MV-4-11 (cell line): ENCODE measurements at regions not wholly inside any gene's neighbourhood (a gene's known extent, or its start where the extent isn't known, plus 50 kb on each side); places are given as distances from the start of the nearest gene placed in this dataset.

Experiments
- DNase-seq: peaks from one replicate; lab custom pipeline; 2025; lab: John Stamatoyannopoulos, UW

DNA sequence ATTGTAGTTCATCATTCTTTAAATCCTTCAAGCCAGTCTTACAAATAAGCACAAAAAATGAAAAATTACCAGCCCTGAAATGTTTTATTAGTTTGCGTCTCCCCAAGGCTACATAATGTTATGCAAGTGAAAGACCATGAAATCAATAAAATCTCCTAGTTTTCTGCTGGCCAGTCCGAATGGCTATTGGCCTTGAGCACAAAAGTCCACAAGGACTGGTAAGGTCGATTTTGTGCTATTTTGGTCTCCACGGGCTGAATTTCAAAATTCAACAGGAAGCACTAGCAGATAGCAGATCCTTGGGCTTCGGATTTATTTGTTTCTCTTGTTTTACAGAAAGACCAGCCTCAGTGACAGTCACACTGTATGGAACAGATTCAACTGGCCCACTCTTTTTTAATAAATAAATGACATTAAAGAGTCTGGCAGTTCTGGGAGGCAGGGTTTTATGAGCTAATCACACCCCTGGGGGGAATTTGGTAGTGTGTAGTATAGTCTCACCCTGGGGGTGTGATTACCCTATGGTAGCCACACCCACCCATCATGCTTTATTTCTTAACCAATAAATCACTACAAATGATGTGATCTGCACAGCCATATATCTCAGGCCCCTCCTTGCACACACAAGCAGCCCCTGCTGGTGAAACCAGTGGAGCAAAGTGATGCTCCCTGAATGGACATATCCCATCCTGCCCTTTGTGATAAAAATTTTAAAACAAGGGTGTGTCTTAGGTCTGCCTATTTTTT is 51.1 kb upstream of the TMEM33 start:
- no peak for DNase-seq

DNA sequence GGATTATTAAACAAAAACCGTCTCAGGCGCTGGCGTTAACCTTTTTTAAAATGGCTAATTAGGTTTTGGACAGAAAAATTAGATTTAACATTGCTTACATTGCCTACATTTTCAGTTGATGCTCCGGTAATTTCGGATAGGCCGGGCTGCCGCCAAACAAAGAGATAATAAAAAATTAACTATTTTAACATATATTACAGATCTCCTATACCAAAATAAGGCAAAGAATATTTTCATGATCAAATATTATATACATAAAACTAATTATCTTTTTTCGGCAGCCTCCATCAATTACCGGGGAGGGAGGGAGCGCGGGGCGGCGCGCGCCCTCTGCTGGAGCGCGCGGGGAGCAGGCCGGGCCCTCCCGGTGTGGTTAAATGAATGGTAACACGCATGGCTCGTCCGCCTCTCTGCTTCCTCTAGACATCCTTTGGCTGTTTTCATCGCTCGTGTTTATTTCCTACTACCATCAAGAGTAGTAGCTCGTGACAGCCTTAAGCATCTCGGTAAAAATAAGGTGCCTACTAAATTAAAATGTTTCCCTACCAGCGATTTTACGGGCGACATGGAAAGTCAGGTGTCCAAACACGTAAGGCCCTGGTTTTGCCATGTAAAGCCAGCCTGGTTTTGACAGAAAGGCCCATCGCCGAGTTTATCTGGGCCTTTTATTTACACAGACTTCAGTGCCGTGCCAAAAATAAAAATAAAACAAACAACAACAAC is 52.4 kb upstream of the TMEM33 start:
- DNase-seq, result no peak

DNA sequence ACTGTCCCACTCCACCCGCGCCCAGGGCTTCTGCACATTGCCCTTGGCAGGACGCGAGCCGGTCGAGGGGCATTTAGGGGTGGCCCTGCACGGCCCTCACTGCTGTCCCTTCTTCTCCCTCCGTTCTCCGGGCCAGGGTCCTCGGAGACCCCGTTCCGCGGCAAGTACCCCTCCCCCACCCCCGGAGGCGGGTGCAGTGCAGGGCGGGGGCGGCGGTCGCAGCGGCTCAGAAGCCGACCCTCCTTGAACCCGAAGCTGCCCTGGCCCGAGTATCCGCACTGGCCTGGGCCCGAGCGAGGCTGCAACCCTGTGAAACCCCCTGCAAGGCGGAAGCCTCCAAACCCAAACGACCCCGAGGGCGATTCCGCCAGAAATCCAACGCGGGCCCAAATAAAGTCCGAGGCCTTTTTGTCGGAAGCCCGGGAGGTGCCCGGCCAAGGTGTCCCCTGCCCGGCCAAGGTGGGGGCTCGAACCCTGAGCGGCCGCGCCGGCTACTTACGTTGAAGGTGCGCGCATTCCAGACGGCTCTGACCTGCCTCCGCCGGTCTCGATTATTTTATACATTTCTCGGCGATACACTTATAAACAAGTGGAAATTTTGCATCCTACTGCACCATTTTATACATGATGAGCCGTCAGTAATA is 53.1 kb upstream of the TMEM33 start:
- DNase-seq, result no peak

- no peak for DNase-seq
These were observed 54.1 kb upstream of the TMEM33 start for GRCh38 chr4:41880840-41881831.

GRCh38 chr4:41880022-41880837 is 55.0 kb upstream of the TMEM33 start:
- no peak for DNase-seq

DNA sequence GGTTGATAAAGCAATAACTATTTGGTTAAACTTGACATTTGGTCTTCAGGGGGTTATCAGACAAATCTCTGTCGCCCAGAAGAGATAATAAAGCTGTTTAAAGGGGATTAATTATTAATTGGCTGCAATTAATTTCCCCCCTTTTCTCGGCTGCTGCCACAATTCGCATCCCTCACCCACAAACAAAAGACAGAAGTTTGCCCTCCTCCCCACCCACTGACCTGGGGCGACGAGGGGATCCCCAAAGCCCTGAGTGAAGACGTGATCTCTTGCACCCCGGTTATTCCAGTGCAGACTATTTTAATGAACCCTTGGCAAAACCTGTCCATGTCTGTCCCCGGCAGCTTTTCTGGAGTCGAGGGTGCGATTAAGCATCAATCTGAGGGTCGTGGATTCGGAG is 55.7 kb upstream of the TMEM33 start:
- DNase-seq, result no peak

GRCh38 chr4:41878991-41879491 is 56.2 kb upstream of the TMEM33 start:
- DNase-seq, result no peak

GRCh38 chr4:41878170-41878969 is 56.9 kb upstream of the TMEM33 start:
- no peak for DNase-seq

GRCh38 chr4:41877020-41877796 is 58.0 kb upstream of the TMEM33 start:
- DNase-seq, result no peak

GRCh38 chr4:41874873-41875272 is 60.4 kb upstream of the TMEM33 start:
- no peak for DNase-seq

DNA sequence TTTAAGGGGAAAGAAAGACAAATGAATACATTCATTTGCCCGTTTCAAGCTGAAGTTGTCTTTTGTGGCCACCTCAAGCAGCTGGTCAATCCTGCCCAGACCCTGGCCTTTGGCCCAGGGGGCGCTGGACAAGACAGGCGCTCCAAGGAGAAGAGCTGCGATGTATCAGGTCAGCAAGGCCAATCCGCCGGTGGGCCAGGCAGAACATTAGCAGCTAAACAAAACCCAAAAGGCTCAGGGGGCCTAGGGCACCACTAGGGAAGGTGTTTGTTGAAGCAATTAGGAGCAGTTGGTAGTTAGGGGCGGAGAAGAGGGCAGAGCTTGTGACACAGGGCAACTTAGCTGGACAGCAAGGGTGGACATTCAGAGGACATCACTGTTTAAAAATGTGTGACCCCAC is 60.8 kb upstream of the TMEM33 start:
- no peak for DNase-seq

- DNase-seq, result no peak
These were observed 61.6 kb upstream of the TMEM33 start for GRCh38 chr4:41873380-41874295.

GRCh38 chr4:41870035-41870434 is 65.2 kb upstream of the TMEM33 start:
- DNase-seq, result no peak

- DNase-seq, result no peak
These were observed 68.2 kb upstream of the TMEM33 start for GRCh38 chr4:41866799-41867677.

DNA sequence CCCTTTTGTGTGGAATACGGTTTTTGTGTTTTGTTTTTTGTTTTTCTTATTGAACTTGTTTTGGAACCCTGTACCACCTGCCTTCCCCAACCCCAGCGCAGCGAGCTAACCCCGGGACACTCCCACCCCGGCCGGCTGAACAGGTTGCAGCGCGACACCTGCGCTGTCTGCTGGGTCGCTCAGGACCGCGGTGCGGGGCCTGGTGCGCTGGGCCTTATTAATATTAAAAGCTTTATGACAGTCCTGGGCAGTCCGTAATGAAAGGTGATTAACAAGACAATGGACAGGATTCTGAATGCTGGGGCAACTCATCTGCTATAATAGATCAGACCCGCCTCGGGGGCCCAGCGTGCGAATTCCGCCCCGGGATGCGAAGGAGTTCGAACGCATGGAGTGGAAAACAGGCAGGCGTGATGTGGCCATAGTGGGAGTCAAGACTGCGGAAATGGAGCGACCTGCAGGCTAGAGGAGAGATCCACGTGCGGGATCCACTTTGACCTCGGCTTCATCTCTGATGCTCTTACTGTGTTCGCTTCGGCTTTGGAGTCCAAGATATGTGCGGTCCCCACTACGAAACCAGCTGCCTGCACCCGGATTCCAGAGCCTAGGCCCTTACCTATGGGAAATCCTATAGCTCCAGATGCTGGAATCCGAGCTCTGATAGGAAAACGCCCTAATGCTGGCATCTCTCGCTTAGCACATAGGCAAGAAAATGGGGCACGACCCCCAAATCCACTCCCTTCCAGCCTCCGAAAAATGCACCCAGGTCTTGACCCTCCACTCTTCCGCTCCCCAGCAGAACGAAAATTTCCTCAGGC is 69.0 kb upstream of the TMEM33 start:
- no peak for DNase-seq

DNA sequence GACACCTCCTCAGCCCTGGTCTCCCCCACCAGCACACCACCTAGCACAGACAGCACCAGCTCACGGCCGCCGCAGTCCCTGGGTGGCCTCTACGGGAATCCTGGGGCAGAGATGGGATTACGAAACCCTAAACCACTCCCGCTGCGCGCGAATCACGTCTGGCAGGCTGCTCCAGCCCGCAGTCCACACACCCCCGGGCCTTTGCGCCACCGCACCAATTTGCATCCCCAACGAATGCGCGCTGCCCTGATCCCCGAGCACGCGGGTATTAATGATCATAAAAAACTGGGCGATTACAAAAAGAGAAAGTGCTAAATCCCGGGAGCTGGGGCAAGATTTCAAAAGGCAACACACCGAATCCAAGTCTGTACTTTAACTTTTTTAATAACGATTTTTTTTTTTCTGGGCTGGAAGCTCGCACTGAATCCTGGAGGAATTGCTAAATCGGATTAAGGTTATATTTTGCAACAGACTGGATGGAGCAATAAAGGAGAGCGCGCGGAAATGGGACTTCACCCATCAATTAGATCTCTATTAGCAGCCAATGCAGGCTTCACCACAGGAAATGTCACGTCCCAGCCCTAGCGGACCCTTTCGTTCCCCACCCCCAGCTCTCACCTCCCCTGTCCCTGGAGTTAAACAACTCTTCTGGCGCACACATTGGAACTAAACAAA is 69.8 kb upstream of the TMEM33 start:
- DNase-seq, result peak; percentile 27
